HG02678 (cell line): ENCODE measurements at regions not wholly inside any gene's neighbourhood (a gene's known extent, or its start where the extent isn't known, plus 50 kb on each side); places are given as distances from the start of the nearest gene placed in this dataset.
"Not testable (repeated sequence)": the region's sequence is repeated elsewhere in the genome, so short reads cannot be mapped to it uniquely, and the experiment has no call there.

Experiments
- ATAC-seq: cut with Tn5 transposase; IDR thresholded peaks from one replicate; pipeline ENCODE4 v1.9.1; 2021; ENCODE audit warnings: mild to moderate bottlenecking, moderate library complexity; ENCODE audit not compliant: unreplicated experiment

DNA sequence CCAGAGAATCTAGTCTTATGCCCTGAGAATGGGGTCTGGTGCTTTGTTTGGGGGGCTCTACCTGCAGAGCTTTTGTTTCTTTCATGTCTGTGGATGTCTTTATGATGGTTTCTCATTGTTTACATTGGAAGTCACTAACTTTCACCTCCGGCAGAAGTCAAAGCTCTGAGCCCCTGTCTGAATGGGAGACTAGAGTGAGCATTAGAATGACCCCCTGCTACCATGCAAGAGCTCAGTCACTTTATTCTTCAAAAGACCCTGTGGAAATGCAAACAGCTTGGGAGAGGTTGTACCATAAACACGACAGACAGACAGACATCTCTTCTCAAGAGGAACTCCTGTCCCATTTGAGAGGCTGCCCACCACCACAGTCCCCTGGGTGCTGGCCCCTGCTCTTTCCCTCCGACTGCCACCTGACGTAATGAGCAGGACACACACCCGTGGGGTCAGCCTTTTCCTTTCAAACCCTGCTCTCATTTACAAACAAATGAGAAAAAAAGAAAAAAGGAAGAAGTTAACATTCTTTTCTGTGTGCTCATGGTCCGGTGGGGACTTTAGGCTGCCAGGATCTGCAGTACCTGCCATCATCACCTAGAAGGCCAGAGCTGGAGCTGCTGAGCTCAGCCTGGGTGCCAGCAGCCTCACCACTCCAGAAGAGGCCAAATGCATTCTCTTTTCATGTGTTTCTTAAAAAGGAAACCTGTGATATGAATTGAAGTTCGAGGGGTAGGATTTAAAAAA is 91.6 kb downstream of the FZD1 start:
- ATAC-seq, result no peak

DNA sequence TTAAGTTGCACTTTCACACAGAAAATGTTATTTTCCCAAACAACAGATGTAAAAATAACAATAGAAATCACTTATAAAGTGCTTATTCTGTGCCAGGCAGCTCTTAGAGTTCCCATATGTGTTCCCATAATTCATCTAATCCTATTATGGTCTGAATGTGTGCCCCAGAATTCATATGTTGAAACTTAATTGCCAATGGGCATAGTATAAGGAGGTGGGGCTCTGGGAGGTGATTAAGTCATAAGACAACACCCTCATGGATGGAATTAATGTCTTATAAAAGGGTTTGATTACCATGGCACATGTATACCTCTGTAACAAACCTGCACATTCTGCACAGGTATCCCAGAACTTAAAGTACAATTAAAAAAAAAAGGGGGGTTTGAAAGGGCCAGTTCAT is 92.7 kb downstream of the FZD1 start:
- ATAC-seq, result no peak

DNA sequence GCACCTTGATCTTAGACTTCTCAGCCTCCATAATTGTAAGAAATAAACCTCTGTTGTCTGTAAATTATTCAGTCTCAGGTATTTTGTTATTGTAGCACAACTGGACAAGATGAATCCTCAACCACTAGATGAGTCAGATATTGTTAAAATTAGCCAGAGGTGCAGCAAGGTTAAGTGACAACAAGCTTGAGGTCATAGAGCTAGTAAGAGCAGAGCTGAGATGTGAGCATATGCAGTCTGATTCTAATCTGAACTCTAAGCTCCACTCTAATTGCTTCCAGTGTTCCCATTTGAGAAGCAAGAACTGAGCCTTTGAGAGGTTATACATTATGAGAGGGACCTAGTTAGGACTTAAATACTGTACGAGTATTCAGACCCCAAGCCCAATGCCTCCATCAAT is 93.1 kb downstream of the FZD1 start:
- no peak for ATAC-seq

- no peak for ATAC-seq
Measured at GRCh38 chr7:91357901-91358300, 93.7 kb downstream of the FZD1 start.

- ATAC-seq, result no peak
Measured at GRCh38 chr7:91358303-91358702, 94.1 kb downstream of the FZD1 start.

GRCh38 chr7:91365097-91365496 is 100.9 kb downstream of the FZD1 start:
- ATAC-seq, result not testable (repeated sequence)

- ATAC-seq, result no peak
Measured at GRCh38 chr7:91366091-91366490, 101.9 kb downstream of the FZD1 start.

DNA sequence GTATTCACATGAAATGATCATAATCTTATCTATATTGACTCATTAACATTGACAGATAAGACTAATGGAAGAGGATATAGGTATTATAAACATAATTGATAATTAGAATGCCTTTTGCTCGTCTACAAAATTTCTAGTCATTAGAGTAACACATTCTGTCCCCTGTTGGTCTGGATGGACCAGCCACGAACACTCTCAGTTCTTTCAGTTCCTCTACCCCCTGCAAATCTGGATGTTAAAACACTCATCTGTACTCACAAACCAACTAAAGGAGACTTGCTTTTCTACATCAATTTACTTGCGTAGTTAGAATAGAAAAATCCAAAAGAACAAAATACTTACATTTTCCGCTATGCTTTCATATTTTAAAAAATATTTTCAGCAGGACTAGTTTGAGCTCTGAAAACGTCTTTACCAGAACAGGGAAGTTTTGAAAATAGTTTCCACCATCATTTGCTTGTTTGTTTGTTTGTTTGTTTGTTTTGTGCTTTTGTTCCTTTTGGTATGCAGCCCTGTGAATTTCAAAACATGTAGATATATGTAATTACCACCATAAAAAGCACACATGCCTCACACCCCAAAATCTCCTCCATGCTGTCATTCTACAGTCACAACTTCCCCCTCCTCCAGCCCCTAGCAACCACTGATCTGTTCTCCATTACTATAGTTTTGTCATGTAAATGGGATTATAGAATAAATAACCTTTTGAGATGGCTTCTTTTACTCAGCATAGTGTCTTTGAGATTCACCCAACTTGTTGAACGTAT is 103.8 kb downstream of the FZD1 start:
- no peak for ATAC-seq

GRCh38 chr7:91372323-91372722 is 108.1 kb downstream of the FZD1 start:
- ATAC-seq, result no peak

DNA sequence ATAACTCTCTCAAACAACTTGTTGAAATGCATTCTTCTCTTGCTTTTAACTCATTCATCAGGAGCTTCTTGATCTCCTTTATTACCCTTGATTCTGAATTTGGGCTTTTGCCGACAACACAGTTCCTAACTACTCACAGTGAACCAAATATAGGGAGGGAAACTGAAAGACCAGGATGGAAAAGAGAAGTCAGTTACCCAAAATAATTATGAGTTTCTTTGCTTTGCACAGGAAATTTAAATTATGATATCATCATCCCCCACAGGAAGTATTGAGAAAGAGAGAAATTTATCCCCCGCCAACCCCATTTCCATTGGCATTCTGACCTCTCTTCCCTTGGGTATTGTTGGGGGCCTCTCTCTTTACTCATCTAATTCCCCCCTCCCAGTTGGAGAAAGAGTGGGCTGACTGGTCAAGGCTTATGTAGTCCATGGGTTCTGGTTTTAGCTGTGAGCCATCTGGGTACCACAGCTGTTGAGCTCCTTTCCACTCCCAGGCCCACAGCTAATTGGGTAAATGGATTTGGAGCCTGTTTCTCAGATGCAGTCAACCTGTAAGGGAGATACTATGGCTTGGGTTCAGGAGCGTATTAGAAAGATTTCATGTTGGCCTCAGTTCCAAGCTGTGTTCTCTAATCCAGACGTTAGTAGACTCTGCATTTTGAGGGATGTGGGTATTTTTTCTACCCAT is 109.0 kb downstream of the FZD1 start:
- no peak for ATAC-seq

DNA sequence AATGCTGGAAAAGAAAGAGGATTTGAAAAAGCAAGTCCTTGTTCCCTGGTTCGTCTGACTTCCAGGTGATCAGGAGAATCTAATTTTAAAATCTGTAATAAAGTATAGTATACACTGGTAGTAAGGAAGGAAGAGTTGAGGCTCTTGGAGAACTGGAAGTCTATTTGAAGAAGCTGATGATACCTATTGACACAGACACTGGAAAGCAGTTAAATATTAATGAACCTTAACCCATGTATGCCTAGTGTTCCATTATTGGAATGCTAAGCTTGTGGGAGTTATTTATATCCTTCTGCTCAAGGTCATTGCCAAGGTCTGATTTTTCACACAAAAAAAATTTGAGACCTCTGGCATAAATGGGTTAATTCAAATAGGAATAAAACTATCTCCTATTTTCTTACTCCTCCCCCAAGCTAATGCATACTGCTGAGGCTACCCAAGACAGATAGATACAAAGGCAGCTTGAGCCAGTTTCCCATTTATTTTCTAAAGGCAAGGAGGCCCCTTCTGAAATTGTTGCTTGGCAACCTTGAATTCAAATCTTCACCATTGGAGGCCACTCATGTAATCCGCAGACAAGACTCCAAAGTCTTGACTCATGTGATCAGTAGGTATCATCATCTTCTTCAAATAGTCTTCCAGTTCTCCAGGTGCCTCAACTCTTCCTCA is 110.2 kb downstream of the FZD1 start:
- no peak for ATAC-seq

DNA sequence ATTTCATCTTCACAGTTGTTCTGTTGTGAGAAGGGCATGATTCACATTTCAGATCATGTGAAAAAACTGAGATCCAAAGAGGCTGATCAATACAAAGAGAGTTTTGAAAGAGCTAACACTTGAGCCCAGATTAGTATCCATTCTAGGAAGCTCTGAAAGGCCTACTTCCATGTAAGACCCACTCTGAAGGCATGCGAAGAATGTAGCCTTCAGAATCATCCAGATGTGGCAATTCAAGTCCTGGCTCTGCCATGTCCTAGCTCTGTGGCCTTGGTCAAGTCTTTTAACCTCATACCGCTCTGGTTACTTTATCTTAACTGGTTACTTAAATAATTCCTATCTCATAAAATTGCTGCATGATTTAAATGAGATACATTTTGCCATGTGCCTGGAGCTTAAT is 111.1 kb downstream of the FZD1 start:
- no peak for ATAC-seq

- no peak for ATAC-seq
Measured at GRCh38 chr7:91378131-91378530, 113.9 kb downstream of the FZD1 start.

GRCh38 chr7:91379236-91379635 is 115.0 kb downstream of the FZD1 start:
- ATAC-seq, result no peak

DNA sequence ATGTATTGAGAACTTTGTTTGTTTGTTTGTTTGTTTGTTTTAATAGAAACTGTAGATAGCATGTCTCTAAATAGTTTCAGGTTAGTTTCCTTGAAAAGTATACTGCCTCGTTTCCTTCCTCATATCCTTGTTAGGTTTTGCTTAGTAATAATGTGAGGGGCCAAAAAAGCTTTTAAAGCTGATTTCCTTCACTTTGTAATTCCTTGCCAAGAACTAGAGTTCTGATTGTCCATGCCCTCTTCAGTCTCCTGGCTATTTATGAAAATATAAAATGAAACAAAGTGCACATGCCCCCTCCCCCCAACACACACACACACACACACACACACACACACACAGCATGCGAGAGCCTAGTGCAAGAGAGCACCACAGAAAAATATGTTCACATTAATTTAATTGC is 115.8 kb downstream of the FZD1 start:
- ATAC-seq, result no peak

GRCh38 chr7:91383053-91383904 is 119.0 kb downstream of the FZD1 start:
- ATAC-seq, result no peak

GRCh38 chr7:91383905-91384274 is 119.7 kb downstream of the FZD1 start:
- ATAC-seq, result no peak

- ATAC-seq, result not testable (repeated sequence)
Measured at GRCh38 chr7:91394757-91395156, 130.5 kb downstream of the FZD1 start.

DNA sequence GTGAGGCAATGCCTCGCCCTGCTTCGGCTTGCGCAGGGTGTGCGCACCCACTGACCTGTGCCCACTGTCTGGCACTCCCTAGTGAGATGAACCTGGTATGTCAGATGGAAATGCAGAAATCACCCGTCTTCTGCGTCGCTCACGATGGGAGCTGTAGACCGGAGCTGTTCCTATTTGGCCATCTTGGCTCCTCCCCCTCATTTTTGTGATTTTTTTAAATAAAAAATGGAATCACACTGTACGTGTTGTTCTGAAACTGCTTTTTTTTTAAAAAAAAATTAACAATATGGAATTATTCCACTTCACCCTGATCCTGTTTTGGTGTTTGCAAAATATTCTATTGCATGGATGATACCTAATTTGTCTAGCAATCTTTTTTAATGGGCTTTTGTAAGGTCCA is 131.1 kb downstream of the FZD1 start:
- ATAC-seq, result not testable (repeated sequence)

DNA sequence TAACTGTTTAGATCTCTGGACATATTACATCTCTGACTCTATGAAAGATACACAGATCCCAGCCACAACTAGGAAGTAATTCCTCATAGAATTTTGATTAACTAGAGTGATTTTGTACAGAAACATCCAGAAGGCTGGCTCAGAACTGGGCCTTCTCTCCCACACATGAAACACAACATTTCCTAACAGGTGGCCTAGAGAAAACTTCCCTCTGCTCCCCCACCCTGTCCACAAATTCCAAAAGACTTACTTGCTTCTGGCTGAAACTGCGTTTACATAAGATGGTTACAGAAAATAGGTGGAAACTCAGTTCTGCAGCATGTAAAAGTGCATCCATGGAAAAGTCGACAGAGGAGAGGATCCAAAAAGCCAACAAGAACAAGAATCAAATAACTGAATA is 132.9 kb downstream of the FZD1 start:
- no peak for ATAC-seq
